Small intestine (tissue), 7 donors: ENCODE measurements at regions not wholly inside any gene's neighbourhood (a gene's known extent, or its start where the extent isn't known, plus 50 kb on each side); places are given as distances from the start of the nearest gene placed in this dataset.

ENCODE experiments used
- DNase-seq, 2 donors: peaks; one replicate each; pipeline versions ENCODE4 v3.0.0 to v3.0.0-alpha.2; 2013
- FAIRE-seq: peaks from 2 replicates; lab custom pipeline; 2012; peaks lifted over from hg19 to GRCh38; lab: Jason Lieb, UNC
- H3K27ac ChIP-seq, 3 donors: one replicate each; pipeline ENCODE4 v1.5.1; 2013; ENCODE audit warnings: low read length in 2 of 3, mild to moderate bottlenecking in 2 of 3, control low read depth in 1 of 3, inconsistent platforms in 1 of 3, low read depth in 1 of 3, moderate library complexity in 1 of 3
- H3K27me3 ChIP-seq, 3 donors: one replicate each; pipeline ENCODE4 v1.6.1; 2013; ENCODE audit warnings: low read length in 3 of 3, inconsistent platforms in 1 of 3; ENCODE audit not compliant: control insufficient read depth in 3 of 3, insufficient read depth in 3 of 3
- H3K36me3 ChIP-seq, 3 donors: one replicate each; pipeline ENCODE4 v1.6.1; 2013; ENCODE audit warnings: low read length in 3 of 3, inconsistent platforms in 1 of 3, low read depth in 1 of 3, mild to moderate bottlenecking in 1 of 3, moderate library complexity in 1 of 3; ENCODE audit not compliant: control insufficient read depth in 3 of 3, insufficient read depth in 2 of 3
- H3K4me1 ChIP-seq, 3 donors: one replicate each; pipeline ENCODE4 v1.6.1; 2013; ENCODE audit warnings: low read length in 2 of 3, inconsistent platforms in 1 of 3, low read depth in 1 of 3, mild to moderate bottlenecking in 1 of 3, moderate library complexity in 1 of 3; ENCODE audit not compliant: control insufficient read depth in 3 of 3, insufficient read depth in 2 of 3
- H3K4me3 ChIP-seq, 3 donors: one replicate each; pipeline ENCODE4 v1.5.1; 2013; ENCODE audit warnings: low read length in 3 of 3, control low read depth in 1 of 3, inconsistent platforms in 1 of 3, low read depth in 1 of 3, mild to moderate bottlenecking in 1 of 3, moderate library complexity in 1 of 3
- H3K9me3 ChIP-seq, 2 donors: one replicate each; pipeline ENCODE4 v1.6.1; 2013; ENCODE audit warnings: low read depth in 1 of 2, low read length in 1 of 2; ENCODE audit not compliant: control insufficient read depth in 2 of 2, insufficient read depth in 1 of 2
- WGBS, 3 donors: extraction: QIAGEN DNeasy Blood & Tissue Kit; methylation state at CpG; one replicate each; pipeline ENCODE4 v1.1.7; 2013; 5-methylcytosine and 5-hydroxymethylcytosine counted together
- donor health status: healthy with polysubstance abuse.
- donor health status: control.
- donor health status: control.
- donor health status: Bipolar disorder and iron deficiency.
- donor health status: healthy.

DNA sequence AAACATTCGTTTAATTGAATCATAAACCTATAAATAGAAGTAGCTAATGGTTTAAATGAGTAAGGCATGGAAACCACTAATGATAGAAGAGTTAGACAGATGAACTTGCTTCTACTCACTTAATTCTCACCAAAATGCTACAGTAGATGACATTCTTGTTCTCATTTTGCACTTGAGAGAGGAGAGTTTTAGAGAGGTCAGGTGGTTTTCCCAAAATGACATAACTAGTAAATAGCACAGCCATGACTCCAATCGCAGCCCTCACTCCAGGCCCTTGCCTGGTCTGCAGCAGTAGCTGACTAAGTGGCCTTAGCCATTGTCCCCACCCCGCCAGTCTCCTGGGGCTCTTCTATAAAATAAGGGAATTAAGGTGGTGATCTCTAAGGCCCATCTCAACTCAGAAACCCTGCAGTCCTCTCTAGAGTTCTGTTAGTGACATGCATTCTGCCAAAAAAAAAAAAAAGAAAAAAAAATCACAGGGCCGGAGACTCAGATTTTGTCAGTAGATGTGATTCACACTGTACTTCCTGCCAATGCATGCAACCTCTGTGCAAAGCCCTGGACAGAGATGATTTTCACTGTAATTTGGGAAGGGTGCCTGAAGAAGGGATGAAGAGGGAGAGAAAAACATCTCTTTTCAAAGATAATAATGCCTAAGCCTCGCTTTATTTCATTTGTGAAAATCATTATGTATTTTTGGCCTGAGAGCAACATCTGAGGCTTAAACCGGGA, 221.8 kb downstream of the ANAPC1 start:
- DNase-seq = no peak

DNA sequence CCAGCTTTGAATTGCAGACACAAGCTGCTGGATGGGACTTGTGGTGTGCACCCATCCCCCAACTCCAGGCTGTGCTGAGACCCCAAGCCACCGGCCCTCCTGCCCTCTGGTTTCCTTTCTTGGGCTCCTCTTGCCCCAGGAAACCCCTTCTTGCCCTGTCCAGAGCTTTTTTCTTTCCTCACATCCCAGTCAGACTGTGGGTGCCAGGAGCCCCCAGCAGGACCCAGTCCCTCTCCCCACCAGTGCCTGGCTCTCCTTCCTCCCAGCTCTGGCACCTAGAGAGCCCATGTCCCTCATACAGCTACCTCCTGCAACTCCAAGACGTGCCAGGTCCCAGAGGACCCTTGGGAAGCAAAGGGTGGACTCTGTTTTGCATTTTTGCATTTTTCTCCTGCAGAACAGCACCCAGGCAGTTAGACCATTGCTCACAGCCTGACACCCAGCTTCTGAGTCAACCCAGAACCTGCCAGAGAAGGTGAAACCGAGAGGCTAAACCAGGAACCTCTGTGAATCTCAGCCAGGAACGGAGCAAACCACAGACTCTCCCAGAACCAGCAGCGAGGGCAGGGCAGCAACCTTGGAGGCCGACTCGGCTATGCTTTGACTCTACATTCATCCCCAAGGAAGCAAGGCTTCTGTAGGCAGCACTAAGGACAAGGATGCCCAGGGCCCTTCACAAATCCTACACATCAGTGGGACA, 221.1 kb downstream of the ANAPC1 start:
- Histone ChIP-seq H3K4me3 (no peak overlapping the region), H3K36me3 (no peaks in the 10 kb centered on the region), H3K27me3 (peaks cover 0 to 2% (median 0%) of the 10 kb centered on the region in 3 donors), H3K9me3 (no peaks in the 10 kb centered on the region), H3K27ac (no peak overlapping the region), H3K4me1 (peaks cover 0 to 17% (median 2%) of the 10 kb centered on the region in 3 donors)
- FAIRE-seq (no peak), DNase-seq (no peak)
- WGBS, 3 donors = 62 to 64% (median 62%) methylated on average over 7 of the region's 7 CpGs

More for the DNA sequence above, 221.8 kb downstream of the ANAPC1 start:
- peaks cover 0 to 2% (median 0%) of the 10 kb centered on the region in 3 donors for H3K27me3 ChIP-seq
- H3K4me3 ChIP-seq = no peak overlapping the region
- WGBS, 3 donors = 66 to 77% (median 69%) methylated on average over 6 of the region's 6 CpGs
- no peaks in the 10 kb centered on the region for H3K9me3 ChIP-seq
- H3K27ac ChIP-seq = no peak overlapping the region
- no peaks in the 10 kb centered on the region for H3K36me3 ChIP-seq
- H3K4me1 ChIP-seq = peaks cover 0 to 20% (median 2%) of the 10 kb centered on the region in 3 donors
- no peak for FAIRE-seq

DNA sequence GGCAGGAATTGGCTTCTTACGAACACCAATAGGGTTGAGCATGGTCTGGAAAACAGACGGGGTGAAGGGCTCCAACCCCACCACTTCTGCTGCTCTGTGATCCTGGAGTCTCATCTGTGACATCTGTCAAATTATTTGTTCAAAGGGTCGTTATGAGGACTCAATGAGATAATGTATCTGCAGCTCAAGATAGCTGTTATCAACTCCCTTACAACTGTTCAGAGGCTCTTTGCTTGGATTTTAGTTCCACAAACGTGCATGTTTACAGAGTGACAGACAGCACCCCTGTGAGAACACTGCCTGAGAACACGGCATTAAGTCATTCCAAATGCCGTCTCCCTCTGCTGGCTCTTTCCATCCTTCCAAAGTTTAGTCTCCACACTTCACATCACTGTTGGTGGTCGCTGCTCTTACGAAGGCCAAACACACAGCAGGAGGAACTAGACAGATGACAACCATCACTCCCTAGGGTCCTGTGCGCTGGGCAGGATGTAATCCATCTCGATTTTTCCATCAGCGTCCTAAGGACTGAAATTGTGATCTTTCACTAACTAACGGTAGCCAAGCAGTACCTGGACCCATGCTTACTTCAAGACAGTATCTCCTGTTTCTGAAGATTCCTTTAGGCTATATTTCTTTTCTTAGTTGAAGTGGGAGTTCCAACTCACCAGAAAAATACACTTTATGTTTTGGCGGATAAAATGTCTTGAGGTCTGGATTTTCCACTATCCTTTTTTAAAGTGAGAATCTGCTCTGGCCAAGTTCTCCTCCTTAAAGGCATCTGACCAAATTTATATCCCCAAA, 220.3 kb downstream of the ANAPC1 start:
- Histone ChIP-seq H3K36me3 (no peaks in the 10 kb centered on the region), H3K27ac (no peak overlapping the region), H3K9me3 (no peaks in the 10 kb centered on the region), H3K27me3 (peaks cover 0 to 2% (median 0%) of the 10 kb centered on the region in 3 donors), H3K4me1 (peaks cover 0 to 17% (median 2%) of the 10 kb centered on the region in 3 donors), H3K4me3 (no peak overlapping the region)
- WGBS, 3 donors = 50 to 59% (median 57%) methylated on average over 13 of the region's 13 CpGs
- DNase-seq (peak in 1 of 2 donors; percentile 31), FAIRE-seq (no peak)

DNA sequence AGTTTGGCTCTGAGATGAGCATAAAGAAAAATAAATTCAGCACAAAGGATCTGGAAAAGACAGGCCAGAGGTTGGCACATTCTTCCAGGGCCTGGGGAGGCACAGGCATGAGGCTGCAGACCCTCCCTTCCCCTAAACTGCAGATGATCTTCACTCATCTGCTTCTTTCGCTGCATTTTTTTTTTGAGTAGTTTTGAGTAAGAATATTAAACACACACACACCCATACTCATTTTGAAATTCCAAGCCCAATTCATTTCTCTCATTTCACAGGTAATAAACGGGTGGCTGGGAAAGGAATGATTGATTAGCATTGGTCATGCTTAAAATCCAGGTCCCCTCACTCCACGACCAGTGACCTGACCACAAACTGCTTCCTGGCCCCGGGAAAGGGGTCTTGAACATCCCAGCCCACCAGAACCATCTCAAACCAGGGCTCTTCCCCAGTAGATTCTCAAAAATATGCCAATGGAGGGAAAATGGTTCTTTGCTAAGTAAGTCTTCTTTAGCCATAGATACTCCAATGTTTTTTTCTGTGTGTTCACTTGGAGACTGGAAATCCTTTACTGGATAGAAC, 219.6 kb downstream of the ANAPC1 start:
- Histone ChIP-seq H3K4me1 (peaks cover 0 to 13% (median 2%) of the 10 kb centered on the region in 3 donors), H3K4me3 (no peak overlapping the region), H3K36me3 (no peaks in the 10 kb centered on the region), H3K27me3 (peaks cover 0 to 2% (median 0%) of the 10 kb centered on the region in 3 donors), H3K9me3 (no peaks in the 10 kb centered on the region), H3K27ac (no peak overlapping the region)
- FAIRE-seq (no peak), DNase-seq (no peak)
- WGBS, 3 donors = 59 to 77% (median 69%) methylated on average over 4 of the region's 4 CpGs

DNA sequence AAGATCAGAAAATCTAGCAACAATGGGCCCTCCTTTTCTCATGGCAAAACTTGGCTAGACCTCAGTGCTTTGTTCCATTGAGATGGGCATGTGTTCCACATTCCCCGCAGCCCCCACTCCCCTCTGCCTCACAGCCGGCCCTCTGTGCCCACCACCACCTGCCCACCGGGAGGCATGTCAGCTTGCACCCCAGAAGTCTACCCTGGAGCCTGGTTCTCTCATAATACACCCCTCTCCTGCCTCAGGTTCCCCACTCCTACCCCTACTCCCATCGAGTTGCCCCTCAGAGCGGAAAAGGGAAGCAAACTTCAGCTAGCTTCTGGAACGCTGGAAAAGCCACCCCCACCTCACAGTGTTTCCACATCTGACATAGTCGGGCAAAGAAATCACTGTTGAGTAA, 219.0 kb downstream of the ANAPC1 start:
- peaks cover 0 to 2% (median 0%) of the 10 kb centered on the region in 3 donors for H3K27me3 ChIP-seq
- no peak for DNase-seq
- no peak overlapping the region for H3K4me3 ChIP-seq
- H3K9me3 ChIP-seq = no peaks in the 10 kb centered on the region
- H3K4me1 ChIP-seq = peaks cover 0 to 7% (median 2%) of the 10 kb centered on the region in 3 donors
- FAIRE-seq = no peak
- 87 to 92% (median 90%) methylated on average over 7 of the region's 7 CpGs for WGBS, 3 donors
- no peaks in the 10 kb centered on the region for H3K36me3 ChIP-seq
- no peak overlapping the region for H3K27ac ChIP-seq

DNA sequence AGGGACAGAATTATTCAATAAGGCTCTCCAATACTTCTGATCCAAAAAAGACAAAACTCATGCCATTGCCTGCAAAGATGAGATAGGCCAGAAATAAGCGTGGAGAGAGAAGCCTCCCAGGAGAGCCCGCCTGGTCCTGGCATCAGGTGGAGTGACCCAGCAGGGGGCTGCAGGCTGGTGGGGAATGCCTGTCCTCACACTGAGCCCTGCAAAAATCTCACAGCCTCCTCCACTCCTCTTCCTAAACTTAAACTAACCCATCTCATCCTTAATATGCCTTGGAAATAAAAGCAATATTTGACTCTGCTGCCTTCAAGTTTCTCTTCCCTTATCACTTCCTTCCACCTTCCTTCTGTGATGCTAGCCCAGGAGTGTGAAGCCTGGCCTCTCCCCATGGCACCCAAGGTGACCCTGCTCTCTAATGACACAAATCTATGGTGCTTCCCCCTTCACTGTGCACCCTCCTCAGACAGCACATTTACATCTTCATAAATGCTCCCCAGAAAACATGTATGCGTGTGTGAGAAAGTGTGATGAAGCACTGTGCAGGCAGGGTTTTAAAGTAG, 218.4 kb downstream of the ANAPC1 start:
- FAIRE-seq (no peak), DNase-seq (no peak)
- H3K9me3 ChIP-seq = no peaks in the 10 kb centered on the region
- H3K36me3 ChIP-seq = no peaks in the 10 kb centered on the region
- peaks cover 0 to 6% (median 2%) of the 10 kb centered on the region in 3 donors for H3K4me1 ChIP-seq
- H3K4me3 ChIP-seq = no peak overlapping the region
- H3K27me3 ChIP-seq = peaks cover 0 to 2% (median 0%) of the 10 kb centered on the region in 3 donors
- no peak overlapping the region for H3K27ac ChIP-seq
- 89 to 96% (median 94%) methylated on average over 3 of the region's 3 CpGs for WGBS, 3 donors

DNA sequence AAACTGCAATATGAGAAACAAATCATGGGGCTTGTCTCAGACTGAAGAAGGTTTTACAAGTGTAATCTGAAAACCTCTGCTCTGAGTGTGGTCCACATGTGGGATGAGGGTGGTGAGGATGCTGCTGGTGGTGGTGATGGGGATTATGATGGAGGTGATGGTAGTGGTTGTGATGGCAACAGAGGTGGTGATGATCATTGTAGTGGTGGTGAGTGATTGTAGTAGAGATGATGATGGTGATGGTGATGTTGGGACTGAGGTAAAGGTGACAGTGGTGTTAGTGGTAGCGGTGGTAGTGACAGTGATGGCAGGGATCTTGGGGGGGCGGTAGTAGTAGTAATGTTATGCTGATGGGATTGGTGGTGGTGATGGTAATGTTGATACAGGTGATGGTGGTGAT, 217.8 kb downstream of the ANAPC1 start:
- FAIRE-seq = no peak
- WGBS, 3 donors = 97 to 99% (median 98%) methylated on average over 2 of the region's 2 CpGs
- Histone ChIP-seq H3K27ac (no peak overlapping the region), H3K9me3 (no peaks in the 10 kb centered on the region), H3K4me1 (peaks cover 0 to 6% (median 2%) of the 10 kb centered on the region in 3 donors), H3K4me3 (no peak overlapping the region), H3K27me3 (peaks cover 0 to 2% (median 0%) of the 10 kb centered on the region in 3 donors), H3K36me3 (no peaks in the 10 kb centered on the region)
- no peak for DNase-seq
